CD4-positive, alpha-beta T cell treated with Interleukin-15 for 1 hour (primary cell): ENCODE measurements at regions not wholly inside any gene's neighbourhood (a gene's known extent, or its start where the extent isn't known, plus 50 kb on each side); places are given as distances from the start of the nearest gene placed in this dataset.

Source experiments
- DNase-seq: peaks from one replicate; pipeline ENCODE4 v3.0.0-alpha.2; 2020

- DNase-seq, result peak; percentile 67
These were observed 216.5 kb upstream of the MKLN1 start for GRCh38 chr7:131111081-131111576.

GRCh38 chr7:131111792-131112191 is 215.9 kb upstream of the MKLN1 start:
- no peak for DNase-seq

GRCh38 chr7:131112431-131112830 is 215.2 kb upstream of the MKLN1 start:
- DNase-seq, result peak; percentile 52

DNA sequence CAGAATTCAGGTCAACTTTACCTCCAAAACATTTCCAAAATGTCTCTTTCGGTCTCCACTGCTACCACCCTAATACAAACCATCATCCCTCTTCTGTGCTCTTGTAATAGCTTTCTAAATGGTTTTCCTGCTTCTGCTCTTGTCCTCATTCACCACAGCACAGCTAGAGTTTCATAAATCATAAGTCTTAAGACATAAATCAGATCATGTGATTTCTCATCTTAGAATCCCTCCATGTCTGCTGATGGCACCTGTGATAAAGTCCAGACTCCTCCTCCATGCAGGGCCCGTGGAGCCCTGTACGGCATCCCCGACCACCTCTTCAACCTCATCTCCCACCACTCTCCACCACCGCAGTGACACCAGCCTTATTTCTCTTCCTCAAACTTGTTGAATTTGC is 212.3 kb upstream of the MKLN1 start:
- DNase-seq, result no peak

- DNase-seq, result no peak
These were observed 210.2 kb upstream of the MKLN1 start for GRCh38 chr7:131117439-131117838.

GRCh38 chr7:131119381-131119780 is 208.3 kb upstream of the MKLN1 start:
- DNase-seq, result no peak

DNA sequence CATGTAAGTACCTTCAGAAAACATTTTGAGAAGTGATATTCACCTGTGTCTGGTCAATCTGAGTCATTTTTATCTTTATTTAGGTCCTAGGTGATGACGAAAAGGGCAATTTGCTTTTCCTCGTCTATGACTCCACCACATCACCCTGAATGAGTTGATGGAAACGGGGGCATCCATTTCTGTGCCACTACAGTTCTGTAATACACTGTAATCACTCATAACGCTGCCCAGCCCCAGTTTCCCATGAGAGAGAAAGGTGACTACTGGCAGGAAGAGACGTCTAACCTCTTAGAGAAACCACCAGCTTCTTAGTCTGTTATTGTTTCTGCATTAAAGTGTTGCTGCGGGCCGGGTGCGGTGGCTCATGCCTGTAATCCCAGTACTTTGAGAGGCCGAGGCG is 205.3 kb upstream of the MKLN1 start:
- DNase-seq, result no peak

DNA sequence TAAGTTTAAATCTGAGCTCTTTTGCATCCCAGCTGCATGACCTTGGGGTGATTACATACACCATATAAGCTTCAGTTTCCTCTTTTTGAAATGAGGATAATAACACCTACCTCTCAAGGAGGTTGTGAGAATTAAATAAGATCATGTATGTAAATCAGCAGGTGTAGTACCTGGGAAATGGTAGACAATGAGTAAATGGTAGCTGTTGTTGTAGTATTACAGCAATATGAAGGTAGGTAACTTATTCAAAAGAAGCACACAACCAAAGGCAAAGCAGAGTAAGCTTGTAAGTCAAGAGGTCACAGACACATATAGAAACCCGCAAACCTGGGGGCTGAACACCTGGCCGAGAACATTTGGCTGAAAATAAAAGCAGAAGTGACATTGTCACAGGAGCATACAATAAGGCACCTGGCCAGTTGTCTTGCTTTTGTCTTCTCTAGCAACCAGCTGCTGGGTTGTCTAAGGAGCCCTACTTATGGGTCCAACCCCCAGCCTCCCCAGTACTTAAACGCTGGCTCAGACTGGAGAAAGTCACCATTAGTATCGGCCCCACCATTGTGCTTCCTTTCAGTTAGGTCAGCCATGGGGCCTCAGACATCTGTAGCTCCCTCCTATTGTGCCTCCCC is 203.6 kb upstream of the MKLN1 start:
- peak; percentile 76 for DNase-seq

DNA sequence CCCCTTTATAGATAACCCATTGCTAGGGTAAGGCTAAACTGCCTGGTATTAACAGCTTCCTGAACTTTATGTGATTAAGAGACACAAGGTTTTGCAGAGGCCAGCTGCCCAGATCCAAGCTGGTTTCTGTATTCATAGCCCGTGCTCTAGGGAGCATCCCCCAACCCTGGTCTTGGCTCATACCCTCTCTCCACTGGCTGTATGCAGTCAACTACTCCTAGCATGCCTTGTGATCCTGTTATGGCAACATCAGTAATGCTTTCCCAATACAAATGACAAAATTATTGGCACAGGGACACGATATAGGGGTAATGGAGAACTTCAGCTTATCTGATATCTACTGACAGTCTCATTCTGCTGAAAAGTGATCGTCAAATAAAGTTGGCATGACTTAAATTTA is 202.8 kb upstream of the MKLN1 start:
- DNase-seq, result no peak

DNA sequence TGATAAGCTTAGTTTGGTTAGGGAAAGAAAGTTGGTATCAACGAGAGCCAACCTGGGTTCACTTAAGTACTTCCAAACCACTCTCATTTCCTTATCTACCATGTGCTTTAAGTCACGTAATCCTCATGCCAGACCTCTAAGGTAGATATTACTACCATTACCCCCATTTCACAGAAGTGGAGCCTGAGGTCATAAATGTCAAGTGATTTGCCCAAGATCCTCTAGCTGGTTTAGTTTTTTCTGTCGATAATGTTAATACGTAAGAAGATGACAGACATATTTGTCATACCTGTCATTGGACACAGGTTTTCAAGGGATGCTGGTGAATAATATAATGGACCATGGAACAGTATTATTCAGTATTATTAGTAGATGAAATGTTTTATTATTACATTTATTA is 197.4 kb upstream of the MKLN1 start:
- DNase-seq, result no peak

- DNase-seq, result no peak
These were observed 196.5 kb upstream of the MKLN1 start for GRCh38 chr7:131131012-131131745.

DNA sequence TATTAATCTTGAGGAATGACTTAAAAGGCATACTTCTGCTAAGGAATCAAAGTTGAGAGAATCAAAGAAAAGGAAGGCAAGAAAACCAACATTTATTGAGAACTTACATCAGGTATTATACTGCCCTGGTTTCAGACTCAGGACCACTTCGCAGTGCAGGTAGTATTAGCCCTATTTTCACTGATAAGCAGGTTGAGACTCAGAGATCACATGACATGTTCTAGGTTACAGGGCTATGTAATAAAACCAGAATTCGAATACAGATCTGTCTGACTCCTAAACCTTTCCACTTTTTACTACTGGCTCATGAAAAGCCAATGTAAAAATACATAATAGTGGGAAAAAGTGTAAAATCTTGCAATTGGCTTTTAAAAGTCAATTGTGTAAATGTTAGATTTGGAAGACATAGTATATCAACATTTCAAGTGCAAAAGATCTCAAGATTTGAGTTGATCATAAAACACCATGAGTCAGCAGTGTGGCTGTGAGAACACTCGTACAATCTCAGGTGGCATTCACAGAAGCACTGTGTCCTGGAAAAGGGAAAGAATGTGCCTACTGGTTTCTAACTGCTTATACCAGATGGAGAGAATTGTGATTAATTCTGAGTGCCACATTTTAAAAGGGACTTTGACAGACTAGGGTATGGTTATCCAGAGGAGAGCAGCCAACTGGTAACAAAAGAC is 195.8 kb upstream of the MKLN1 start:
- DNase-seq, result no peak

GRCh38 chr7:131139462-131139861 is 188.2 kb upstream of the MKLN1 start:
- no peak for DNase-seq

GRCh38 chr7:131141443-131141967 is 186.2 kb upstream of the MKLN1 start:
- DNase-seq, result no peak

DNA sequence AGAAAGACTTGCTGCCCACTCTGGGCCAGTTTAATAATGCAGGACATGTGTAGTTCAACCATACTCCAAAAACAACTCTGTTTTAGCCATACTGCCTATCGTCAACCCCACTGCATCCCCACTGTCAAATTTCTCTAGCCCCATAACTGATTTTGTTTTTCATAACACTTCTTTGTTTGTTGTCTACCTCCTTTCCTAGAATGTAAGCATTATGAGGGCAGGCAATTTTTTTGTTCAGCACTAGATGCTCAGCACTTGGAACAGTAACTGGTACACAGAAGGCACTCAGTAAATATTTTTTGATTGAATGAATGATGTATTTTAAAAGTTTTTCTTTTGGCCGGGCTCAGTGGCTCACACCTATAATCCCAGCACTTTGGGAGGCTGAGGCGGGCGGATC is 183.8 kb upstream of the MKLN1 start:
- DNase-seq, result no peak

DNA sequence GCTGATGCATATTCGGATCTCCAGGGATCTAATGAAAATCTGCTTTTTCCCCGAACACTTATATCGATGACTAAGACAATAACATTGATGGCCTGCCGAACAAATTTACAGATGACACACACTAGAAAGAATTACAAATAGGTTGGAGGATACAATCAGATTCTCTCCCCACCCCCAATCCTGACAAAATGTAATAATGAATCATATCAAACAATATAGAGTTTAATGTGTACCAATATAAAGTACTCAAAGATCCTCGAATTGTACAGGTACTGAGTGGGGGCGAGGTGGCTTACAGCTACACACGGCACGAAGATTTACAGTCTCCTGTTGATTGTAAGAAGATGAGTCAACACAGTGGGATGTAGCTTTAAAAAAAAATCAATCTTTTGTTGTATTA is 182.7 kb upstream of the MKLN1 start:
- DNase-seq, result no peak

- no peak for DNase-seq
These were observed 181.9 kb upstream of the MKLN1 start for GRCh38 chr7:131145770-131146169.

- DNase-seq, result no peak
These were observed 180.1 kb upstream of the MKLN1 start for GRCh38 chr7:131147604-131148003.

DNA sequence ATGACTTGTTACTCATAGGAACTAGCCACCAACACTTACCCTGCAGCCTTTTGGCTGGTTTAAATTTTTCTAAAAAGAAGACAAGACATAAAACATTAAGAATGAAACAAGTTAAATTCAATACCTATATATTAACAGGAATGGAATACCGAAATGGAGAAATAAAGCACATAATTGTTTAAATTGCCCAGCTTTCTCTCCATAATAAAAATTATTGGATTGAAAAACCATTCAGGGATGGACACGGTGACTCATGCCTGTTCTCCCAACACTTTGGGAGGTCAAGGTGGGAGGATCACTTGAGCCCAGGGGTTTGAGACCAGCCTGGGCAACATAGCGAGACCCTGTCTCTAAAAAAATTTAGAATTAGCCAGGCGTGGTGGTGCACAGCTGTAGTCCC is 179.4 kb upstream of the MKLN1 start:
- DNase-seq, result no peak

GRCh38 chr7:131148708-131149428 is 178.8 kb upstream of the MKLN1 start:
- no peak for DNase-seq

GRCh38 chr7:131149429-131149773 is 178.3 kb upstream of the MKLN1 start:
- DNase-seq, result no peak

GRCh38 chr7:131149840-131150239 is 177.8 kb upstream of the MKLN1 start:
- DNase-seq, result no peak

GRCh38 chr7:131151034-131151433 is 176.6 kb upstream of the MKLN1 start:
- DNase-seq, result no peak
